ENCODE measurements at regions not wholly inside any gene's neighbourhood (a gene's known extent, or its start where the extent isn't known, plus 50 kb on each side); places are given as distances from the start of the nearest gene placed in this dataset.

- DNase-seq (ENCODE audit: low spot score) (no peak), ATAC-seq (ENCODE audit: low FRiP score) (no peak)
- TF ChIP-seq CTCF (IDR thresholded peaks at IDR 0.05), result no peak
Observed at GRCh38 chrX:142005532-142005931, 101.8 kb downstream of the MAGEC1 start.

GRCh38 chrX:142002471-142002870, 98.8 kb downstream of the MAGEC1 start:
- DNase-seq (ENCODE audit: low spot score), result no peak
- no peak for TF ChIP-seq CTCF (IDR thresholded peaks at IDR 0.05)
- ATAC-seq (ENCODE audit: low FRiP score), result no peak

GRCh38 chrX:142001934-142002333, 98.2 kb downstream of the MAGEC1 start:
- ATAC-seq (ENCODE audit: low FRiP score) (no peak), DNase-seq (ENCODE audit: low spot score) (no peak)
- TF ChIP-seq CTCF (IDR thresholded peaks at IDR 0.05), result no peak

GRCh38 chrX:141989815-141990214, 86.1 kb downstream of the MAGEC1 start:
- ATAC-seq (ENCODE audit: low FRiP score) (no peak), DNase-seq (ENCODE audit: low spot score) (no peak)
- no peak for TF ChIP-seq CTCF (IDR thresholded peaks at IDR 0.05)

GRCh38 chrX:141989134-141989533, 85.4 kb downstream of the MAGEC1 start:
- no peak for TF ChIP-seq CTCF (IDR thresholded peaks at IDR 0.05)
- ATAC-seq (ENCODE audit: low FRiP score) (no peak), DNase-seq (ENCODE audit: low spot score) (no peak)

GRCh38 chrX:141982296-141982695, 78.6 kb downstream of the MAGEC1 start:
- ATAC-seq (ENCODE audit: low FRiP score) (no peak), DNase-seq (ENCODE audit: low spot score) (no peak)
- no peak for TF ChIP-seq CTCF (IDR thresholded peaks at IDR 0.05)

GRCh38 chrX:141975839-141976238, 72.1 kb downstream of the MAGEC1 start:
- TF ChIP-seq CTCF (IDR thresholded peaks at IDR 0.05), result no peak
- ATAC-seq (ENCODE audit: low FRiP score) (no peak), DNase-seq (ENCODE audit: low spot score) (no peak)
